Peyer's patch (tissue), 4 donors: ENCODE measurements at regions not wholly inside any gene's neighbourhood (a gene's known extent, or its start where the extent isn't known, plus 50 kb on each side); places are given as distances from the start of the nearest gene placed in this dataset.

Source experiments
- DNase-seq, 3 donors: peaks; one replicate each; pipeline ENCODE4 v3.0.0-alpha.2; 2017 to 2019
- H3K27ac ChIP-seq, 4 donors: fragments of 200-600 bp; sonication (generic); one replicate each; pipeline ENCODE4 v1.5.1; 2016 to 2019
- H3K27me3 ChIP-seq, 2 donors: fragments of 200-600 bp; sonication (generic); one replicate each; pipeline ENCODE4 v1.5.1; 2019
- H3K36me3 ChIP-seq, 3 donors: fragments of 200-600 bp; sonication (generic); one replicate each; pipeline ENCODE4 v1.5.1; 2016 to 2019
- H3K4me1 ChIP-seq, 4 donors: fragments of 200-600 bp; sonication (generic); one replicate each; pipeline ENCODE4 v1.5.1; 2016 to 2019
- H3K4me3 ChIP-seq, 4 donors: fragments of 200-600 bp; sonication (generic); 1 replicate in 3 of 4; 2 replicates in 1 of 4; pipeline ENCODE4 v1.5.1; 2016 to 2019; ENCODE audit warnings: mild to moderate bottlenecking in 1 of 4
- H3K9me3 ChIP-seq, 4 donors: fragments of 200-600 bp; sonication (generic); one replicate each; pipeline ENCODE4 v1.5.1; 2016 to 2019; ENCODE audit warnings: mild to moderate bottlenecking in 1 of 4
- CTCF ChIP-seq, 6 experiments: fragments of 450-650 bp in 4 of 6; fragments of 200-600 bp in 2 of 6; sonication (generic) in 1 of 6; IDR thresholded peaks; one replicate each; pipeline ENCODE4 v1.5.1; 2017 to 2019; ENCODE audit warnings: antibody characterized with exemption in 6 of 6, mild to moderate bottlenecking in 3 of 6, moderate library complexity in 1 of 6
- POLR2A ChIP-seq, 2 donors: fragments of 450-650 bp; IDR thresholded peaks; one replicate each; pipeline ENCODE4 v1.5.1; 2017; ENCODE audit warnings: antibody characterized with exemption in 2 of 2, mild to moderate bottlenecking in 2 of 2, moderate library complexity in 2 of 2

DNA sequence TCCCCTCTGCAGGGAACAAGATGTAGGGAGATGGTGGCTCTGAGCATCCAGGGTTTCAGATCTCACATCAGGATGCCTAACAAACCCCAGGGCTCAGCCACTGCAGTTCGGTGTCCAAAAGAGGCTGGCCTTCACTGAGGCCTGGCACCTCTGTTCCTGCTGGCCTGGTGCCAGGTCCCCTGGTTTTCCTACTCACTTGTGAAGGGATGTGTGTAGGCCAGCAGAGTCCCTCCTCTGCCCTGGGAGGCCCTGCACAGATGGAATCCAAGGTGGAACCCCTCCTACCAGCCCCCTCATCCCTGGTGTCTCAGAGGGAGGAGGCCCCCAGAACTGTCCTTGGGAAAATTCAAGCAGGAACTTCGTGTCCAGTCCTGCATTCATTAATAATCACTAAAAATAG, 260.6 kb downstream of the CCSER2 start:
- no peak for DNase-seq
- H3K27me3 ChIP-seq = no peaks in the 10 kb centered on the region
- TF ChIP-seq POLR2A (IDR thresholded peaks at IDR 0.05) = no peak
- TF ChIP-seq CTCF (IDR thresholded peaks at IDR 0.05) = no peak

GRCh38 chr10:84589526-84590205, 261.3 kb downstream of the CCSER2 start:
- Histone ChIP-seq H3K9me3 (no peaks in the 10 kb centered on the region), H3K36me3 (no peaks in the 10 kb centered on the region), H3K27ac (no peak overlapping the region), H3K4me3 (no peak overlapping the region), H3K27me3 (no peaks in the 10 kb centered on the region), H3K4me1 (no peaks in the 10 kb centered on the region)
- no peak for DNase-seq
- no peak for TF ChIP-seq CTCF (IDR thresholded peaks at IDR 0.05)
- TF ChIP-seq POLR2A (IDR thresholded peaks at IDR 0.05) = no peak

More for the DNA sequence above, 260.6 kb downstream of the CCSER2 start:
- H3K9me3 ChIP-seq = no peaks in the 10 kb centered on the region
- H3K36me3 ChIP-seq = no peaks in the 10 kb centered on the region
- no peaks in the 10 kb centered on the region for H3K4me1 ChIP-seq
- H3K27ac ChIP-seq = no peak overlapping the region
- H3K4me3 ChIP-seq = no peak overlapping the region

- Histone ChIP-seq H3K27ac (no peak overlapping the region), H3K27me3 (no peaks in the 10 kb centered on the region), H3K4me1 (no peaks in the 10 kb centered on the region), H3K36me3 (no peaks in the 10 kb centered on the region), H3K4me3 (no peak overlapping the region), H3K9me3 (no peaks in the 10 kb centered on the region)
- DNase-seq = no peak
- TF ChIP-seq POLR2A (IDR thresholded peaks at IDR 0.05) (no peak), CTCF (IDR thresholded peaks at IDR 0.05) (no peak)
Observed at GRCh38 chr10:84590327-84591193, 262.2 kb downstream of the CCSER2 start.

- H3K27ac ChIP-seq = no peak overlapping the region
- H3K4me1 ChIP-seq = no peaks in the 10 kb centered on the region
- no peaks in the 10 kb centered on the region for H3K9me3 ChIP-seq
- H3K36me3 ChIP-seq = no peaks in the 10 kb centered on the region
- no peaks in the 10 kb centered on the region for H3K27me3 ChIP-seq
- no peak overlapping the region for H3K4me3 ChIP-seq
- TF ChIP-seq POLR2A (IDR thresholded peaks at IDR 0.05) (no peak), CTCF (IDR thresholded peaks at IDR 0.05) (no peak)
- DNase-seq = no peak
Observed at GRCh38 chr10:84593506-84593905, 265.1 kb downstream of the CCSER2 start.

GRCh38 chr10:84596585-84596984, 268.2 kb downstream of the CCSER2 start:
- no peak overlapping the region for H3K4me3 ChIP-seq
- TF ChIP-seq POLR2A (IDR thresholded peaks at IDR 0.05) = no peak
- no peak overlapping the region for H3K27ac ChIP-seq
- no peaks in the 10 kb centered on the region for H3K4me1 ChIP-seq
- DNase-seq = no peak
- H3K27me3 ChIP-seq = no peaks in the 10 kb centered on the region
- H3K9me3 ChIP-seq = no peaks in the 10 kb centered on the region
- no peaks in the 10 kb centered on the region for H3K36me3 ChIP-seq

DNA sequence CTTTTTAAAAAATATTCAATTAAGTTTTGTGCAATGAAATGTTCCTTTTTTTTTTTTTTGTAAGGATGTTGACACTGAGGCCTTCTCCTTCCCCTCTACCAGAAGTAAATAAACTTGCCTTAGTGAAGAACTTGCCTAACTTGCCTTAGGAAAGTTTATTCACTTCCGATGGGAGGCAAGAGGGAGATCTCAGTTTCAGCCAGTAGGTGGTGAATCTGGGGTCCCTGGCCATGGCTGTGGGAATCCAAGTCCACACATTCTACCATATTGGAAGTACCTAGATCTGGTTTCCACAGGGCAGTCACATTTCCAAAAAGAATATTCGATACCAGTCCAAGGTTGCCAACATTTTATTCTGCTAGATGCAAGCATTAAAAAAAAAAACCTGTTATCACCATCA, 270.9 kb downstream of the CCSER2 start:
- Histone ChIP-seq H3K9me3 (no peaks in the 10 kb centered on the region), H3K27ac (no peak overlapping the region), H3K4me3 (no peak overlapping the region), H3K4me1 (no peaks in the 10 kb centered on the region), H3K27me3 (no peaks in the 10 kb centered on the region), H3K36me3 (no peaks in the 10 kb centered on the region)
- TF ChIP-seq POLR2A (IDR thresholded peaks at IDR 0.05) (no peak), CTCF (IDR thresholded peaks at IDR 0.05) (no peak)
- no peak for DNase-seq
